GM12864 (cell line): ENCODE measurements at regions not wholly inside any gene's neighbourhood (a gene's known extent, or its start where the extent isn't known, plus 50 kb on each side); places are given as distances from the start of the nearest gene placed in this dataset.

Experiments
- DNase-seq: peaks from one replicate; pipeline ENCODE4 v3.0.0-alpha.2; 2011; ENCODE audit warnings: low read depth
- H3K4me3 ChIP-seq: 2 replicates; pipeline ENCODE4 v1.5.1; 2011; ENCODE audit warnings: mild to moderate bottlenecking, low read depth, low read length, control low read depth
- CTCF ChIP-seq: IDR thresholded peaks from 2 replicates; pipeline ENCODE4 v1.5.1; 2011; ENCODE audit warnings: low read depth, mild to moderate bottlenecking, moderate library complexity, low read length, control low read depth, inconsistent platforms; ENCODE audit errors: missing control alignments

DNA sequence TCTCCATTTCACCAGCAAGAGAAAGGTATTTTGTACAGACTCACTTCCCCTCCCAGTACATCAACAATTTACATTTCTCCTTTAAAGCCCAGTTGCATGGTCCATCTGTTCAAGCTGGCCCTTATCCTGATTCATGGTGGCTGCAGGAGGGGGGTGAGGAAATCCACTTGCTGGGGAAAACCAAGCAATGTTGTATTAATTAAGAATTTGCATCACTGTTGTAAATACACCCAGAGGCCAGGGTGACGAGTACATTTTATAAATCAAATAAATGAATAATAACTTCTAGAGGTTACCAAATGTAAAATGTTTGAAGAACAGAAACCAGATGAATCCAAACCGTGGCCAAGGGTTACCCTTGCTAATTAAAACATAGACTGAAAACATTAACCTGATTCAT lies 395.9 kb upstream of the INTU start:
- no peak for DNase-seq
- no peak for TF ChIP-seq CTCF
- H3K4me3 ChIP-seq = no peak overlapping the region

DNA sequence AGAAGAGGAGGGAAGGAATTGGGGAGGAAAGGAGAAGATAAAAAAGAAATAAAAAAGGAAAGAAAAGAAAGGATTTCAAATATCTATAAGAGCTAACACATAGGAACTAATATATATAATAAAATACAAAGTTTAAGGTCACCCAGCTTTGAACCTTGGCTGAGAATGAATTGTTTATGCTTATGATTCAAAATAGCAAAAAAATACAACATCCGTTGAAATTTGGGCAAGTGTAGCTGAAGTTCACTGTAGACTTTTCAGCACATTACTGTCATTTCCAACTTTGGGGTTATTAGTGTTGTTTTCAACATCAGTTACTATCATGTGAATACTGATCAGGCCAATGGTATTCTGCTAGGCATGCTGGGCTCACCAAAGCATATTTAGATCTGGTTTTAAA lies 395.2 kb upstream of the INTU start:
- TF ChIP-seq CTCF = no peak
- no peak overlapping the region for H3K4me3 ChIP-seq
- DNase-seq = no peak

- no peak for DNase-seq
- no peak for TF ChIP-seq CTCF
- no peak overlapping the region for H3K4me3 ChIP-seq
Measured at GRCh38 chr4:127238956-127239475, 393.7 kb upstream of the INTU start.

DNA sequence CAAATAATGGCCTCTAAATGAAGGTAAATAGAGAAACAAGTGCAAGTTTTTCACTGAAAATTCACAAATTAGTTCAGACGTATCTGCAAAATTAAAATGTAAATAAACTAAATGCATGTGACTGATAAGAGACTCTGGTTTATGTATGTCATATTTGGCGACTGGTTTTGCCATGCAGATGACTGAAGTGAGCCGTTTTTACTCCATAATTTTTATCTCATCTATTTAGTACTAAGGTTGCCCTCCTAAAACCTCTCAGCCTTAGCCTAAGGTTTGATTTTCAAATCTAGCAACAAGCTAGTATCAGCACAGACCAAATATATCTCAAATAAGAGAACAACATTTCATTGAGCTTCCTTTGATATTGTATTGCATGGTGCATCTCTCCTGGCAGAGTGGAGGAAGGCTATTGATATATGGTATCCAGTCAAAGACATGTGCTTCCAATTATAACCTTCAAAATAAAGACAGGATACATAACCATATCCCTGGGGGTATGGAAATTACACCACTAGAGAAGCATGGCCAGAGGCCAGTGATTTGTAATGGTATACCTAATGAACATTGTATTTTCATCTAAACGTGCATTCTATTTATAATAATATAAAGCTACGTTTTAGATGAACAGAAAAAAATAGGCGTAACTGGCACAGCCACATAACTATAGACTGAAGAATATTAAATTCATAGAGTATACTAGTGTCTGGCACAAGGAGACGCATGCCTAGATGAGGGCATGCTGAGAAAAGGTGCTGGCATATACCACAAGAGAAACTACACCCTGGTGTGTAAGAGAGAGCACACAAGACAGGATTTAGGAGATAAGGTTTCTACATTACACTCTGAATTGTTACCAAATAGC lies 392.6 kb upstream of the INTU start:
- TF ChIP-seq CTCF = no peak
- no peak for DNase-seq

GRCh38 chr4:127240764-127241105 lies 392.0 kb upstream of the INTU start:
- no peak for TF ChIP-seq CTCF
- H3K4me3 ChIP-seq = no peak overlapping the region
- DNase-seq = no peak

More for the DNA sequence above, 392.6 kb upstream of the INTU start:
- H3K4me3 ChIP-seq = no peak overlapping the region

GRCh38 chr4:127244515-127244914 lies 388.2 kb upstream of the INTU start:
- no peak for TF ChIP-seq CTCF
- H3K4me3 ChIP-seq = no peak overlapping the region
- no peak for DNase-seq
